Activated naive CD4-positive, alpha-beta T cell treated with anti-CD3 and anti-CD28 coated beads for 36 hours (primary cell): ENCODE measurements at regions not wholly inside any gene's neighbourhood (a gene's known extent, or its start where the extent isn't known, plus 50 kb on each side); places are given as distances from the start of the nearest gene placed in this dataset.

Experiments used
- CTCF ChIA-PET: fragments of 350-600 bp; sonication (Branson Sonifier 250); formaldehyde crosslinking; loops from one replicate; lab custom pipeline; 2021; ENCODE audit warnings: antibody characterized with exemption; lab: Charles Lee
- DNase-seq: peaks from one replicate; pipeline ENCODE4 v3.0.0-alpha.2; 2020
- H3K27ac Mint-ChIP-seq: one replicate; pipeline ENCODE4 v1.8.0; 2021; ENCODE audit warnings: mild to moderate bottlenecking, mixed read lengths
- H3K27me3 Mint-ChIP-seq: one replicate; pipeline ENCODE4 v1.8.0; 2021; ENCODE audit warnings: low read depth, mixed read lengths
- H3K36me3 Mint-ChIP-seq: one replicate; pipeline ENCODE4 v1.8.0; 2021; ENCODE audit warnings: low read depth, mixed read lengths
- H3K4me1 Mint-ChIP-seq: one replicate; pipeline ENCODE4 v1.8.0; 2021; ENCODE audit warnings: low read depth, mixed read lengths
- H3K4me3 Mint-ChIP-seq: one replicate; pipeline ENCODE4 v1.8.0; 2021; ENCODE audit warnings: mild to moderate bottlenecking, moderate library complexity, mixed read lengths
- H3K9me3 Mint-ChIP-seq: one replicate; pipeline ENCODE4 v1.8.0; 2021; ENCODE audit warnings: mixed read lengths
- intact Hi-C: fragments of 100-400 bp; cut with micrococcal nuclease; formaldehyde crosslinking; loops from one replicate; pipeline ENCODE4 v1.15.1; 2023

DNA sequence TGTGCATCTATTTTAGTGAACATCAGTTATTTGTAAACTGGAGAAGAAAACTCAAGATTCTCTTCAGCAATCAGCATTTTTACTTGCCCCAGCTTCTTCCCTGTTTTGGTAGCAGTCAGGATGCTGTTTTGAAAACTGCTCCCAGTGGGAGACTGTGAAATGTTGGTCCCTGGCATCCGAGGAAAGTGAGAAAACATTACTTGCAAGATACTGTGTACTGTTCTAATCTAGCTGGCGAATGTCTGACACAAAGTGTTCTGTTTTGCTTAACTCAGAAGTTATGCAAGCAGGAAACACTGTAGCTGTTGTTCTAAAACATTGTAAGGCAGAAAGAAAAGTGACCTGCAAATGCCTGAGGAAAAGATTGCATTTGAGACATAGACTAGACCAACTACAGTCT, 171.8 kb upstream of the POM121L12 start:
- no peak for DNase-seq
- intact Hi-C loops: no loop called here
- CTCF ChIA-PET: no interaction called here
- Mint-ChIP-seq H3K4me1 (no peaks in the 10 kb centered on the region), H3K4me3 (no peak overlapping the region), H3K36me3 (no peaks in the 10 kb centered on the region), H3K27ac (no peak overlapping the region), H3K9me3 (peaks cover 25% of the 10 kb centered on the region), H3K27me3 (no peaks in the 10 kb centered on the region)

DNA sequence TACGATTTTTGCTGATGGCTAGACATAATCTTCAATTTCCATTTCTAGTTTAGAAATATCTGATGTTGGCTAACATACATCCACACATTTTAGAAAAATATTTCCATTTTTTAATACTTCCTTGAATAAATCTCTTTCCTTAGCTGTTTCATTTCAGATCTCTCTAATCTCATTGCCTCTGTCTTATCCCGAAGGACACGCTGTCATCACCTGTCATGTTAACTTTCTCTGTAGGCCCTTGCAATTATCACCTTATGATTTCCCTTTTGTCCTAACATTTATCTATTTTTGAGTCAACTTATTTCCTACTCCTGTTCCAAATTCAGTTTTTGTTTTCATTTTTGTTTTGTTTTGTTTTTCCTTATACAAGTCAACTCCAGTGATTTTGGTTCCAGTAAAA, 173.1 kb upstream of the POM121L12 start:
- Mint-ChIP-seq H3K27me3 (no peaks in the 10 kb centered on the region), H3K27ac (no peak overlapping the region), H3K4me1 (no peaks in the 10 kb centered on the region), H3K36me3 (no peaks in the 10 kb centered on the region), H3K9me3 (peaks cover 25% of the 10 kb centered on the region), H3K4me3 (no peak overlapping the region)
- CTCF ChIA-PET: no interaction called here
- DNase-seq: no peak
- intact Hi-C loops: no loop called here

DNA sequence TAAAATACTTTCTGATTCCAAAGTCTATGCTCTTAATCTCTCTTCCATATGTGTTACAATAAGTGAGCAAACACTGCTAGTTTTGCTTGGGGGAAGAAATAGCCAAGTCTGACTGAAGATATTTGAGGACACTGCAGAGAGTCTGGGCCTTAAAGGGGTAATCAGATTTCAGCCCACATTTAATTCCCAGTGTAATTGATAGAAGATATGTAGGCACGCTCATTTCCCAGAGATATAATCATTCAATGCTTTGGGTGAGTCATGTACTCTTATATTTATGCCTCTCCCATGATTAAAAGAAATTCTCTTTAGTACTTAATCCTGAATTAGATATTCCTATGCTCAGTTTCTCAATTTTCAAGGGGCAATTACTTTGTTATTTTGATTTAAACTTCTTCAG, 178.1 kb upstream of the POM121L12 start:
- Mint-ChIP-seq H3K4me1 (no peaks in the 10 kb centered on the region), H3K27me3 (no peaks in the 10 kb centered on the region), H3K9me3 (no peaks in the 10 kb centered on the region), H3K4me3 (no peak overlapping the region), H3K27ac (no peak overlapping the region), H3K36me3 (no peaks in the 10 kb centered on the region)
- no peak for DNase-seq
- intact Hi-C loops: no loop called here
- CTCF ChIA-PET: no interaction called here

DNA sequence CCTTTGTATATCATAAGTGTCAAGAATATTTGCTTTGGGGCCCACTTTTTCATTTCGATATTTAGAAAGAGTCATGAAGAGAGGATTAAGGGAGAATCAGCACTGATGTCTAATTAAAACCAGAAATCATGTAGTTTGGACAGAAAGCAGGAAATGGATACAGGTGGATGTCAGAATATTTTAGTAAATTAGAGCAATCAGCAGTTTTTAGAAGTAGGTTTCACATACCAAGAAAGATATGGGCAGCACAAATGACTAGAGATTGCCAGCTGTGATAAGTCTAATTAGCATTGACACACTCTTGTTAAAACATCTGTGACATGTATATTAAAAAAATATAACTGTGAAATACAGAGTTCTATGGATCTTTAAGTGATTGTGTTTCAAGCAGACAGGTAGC, 180.8 kb upstream of the POM121L12 start:
- H3K27ac Mint-ChIP-seq: no peak overlapping the region
- H3K9me3 Mint-ChIP-seq: no peaks in the 10 kb centered on the region
- no peak overlapping the region for H3K4me3 Mint-ChIP-seq
- no peak for DNase-seq
- intact Hi-C loops: no loop called here
- H3K27me3 Mint-ChIP-seq: no peaks in the 10 kb centered on the region
- no peaks in the 10 kb centered on the region for H3K36me3 Mint-ChIP-seq
- H3K4me1 Mint-ChIP-seq: no peaks in the 10 kb centered on the region
- CTCF ChIA-PET: no interaction called here

DNA sequence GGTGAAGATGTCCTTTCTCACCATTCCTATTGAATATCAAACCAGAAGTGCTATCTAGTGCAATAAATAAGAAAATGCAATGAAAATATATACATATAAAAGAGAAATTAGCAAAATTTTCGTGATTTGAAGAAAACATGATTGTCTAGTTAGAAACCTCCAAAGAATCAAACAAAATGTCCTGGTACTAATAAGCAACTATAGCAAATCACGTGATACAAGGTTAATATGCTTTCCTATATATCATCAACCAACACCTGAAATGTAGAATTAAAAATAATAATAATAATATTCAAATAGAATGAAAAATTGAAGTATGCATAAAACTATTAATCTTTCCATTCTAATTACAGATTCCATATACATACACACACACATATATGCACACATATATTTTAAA, 183.9 kb upstream of the POM121L12 start:
- CTCF ChIA-PET: no interaction called here
- H3K4me1 Mint-ChIP-seq: no peaks in the 10 kb centered on the region
- no peaks in the 10 kb centered on the region for H3K27me3 Mint-ChIP-seq
- no peak overlapping the region for H3K4me3 Mint-ChIP-seq
- H3K9me3 Mint-ChIP-seq: peaks cover 7% of the 10 kb centered on the region
- no peaks in the 10 kb centered on the region for H3K36me3 Mint-ChIP-seq
- H3K27ac Mint-ChIP-seq: no peak overlapping the region
- DNase-seq: no peak
- intact Hi-C loops: no loop called here

DNA sequence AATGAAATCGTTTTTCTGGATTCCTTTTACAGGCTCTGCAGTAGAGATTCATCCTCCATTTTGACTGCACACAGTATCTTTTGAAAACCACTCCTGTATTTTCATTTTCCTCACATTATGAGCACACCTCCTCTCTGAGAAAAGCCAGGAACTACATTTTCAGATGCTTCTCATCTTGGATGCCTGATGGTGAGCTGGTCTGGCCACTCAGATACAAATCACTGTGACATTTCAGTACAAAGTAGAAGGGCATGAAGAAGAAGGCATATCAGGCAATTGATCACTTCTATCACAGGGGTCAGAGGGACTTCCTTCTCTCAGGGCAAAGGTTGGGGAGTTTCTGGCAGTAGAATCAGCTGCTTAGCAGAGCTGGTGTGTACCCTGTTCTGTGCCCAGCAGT, 192.0 kb upstream of the POM121L12 start:
- H3K9me3 Mint-ChIP-seq: peaks cover 10% of the 10 kb centered on the region

DNA sequence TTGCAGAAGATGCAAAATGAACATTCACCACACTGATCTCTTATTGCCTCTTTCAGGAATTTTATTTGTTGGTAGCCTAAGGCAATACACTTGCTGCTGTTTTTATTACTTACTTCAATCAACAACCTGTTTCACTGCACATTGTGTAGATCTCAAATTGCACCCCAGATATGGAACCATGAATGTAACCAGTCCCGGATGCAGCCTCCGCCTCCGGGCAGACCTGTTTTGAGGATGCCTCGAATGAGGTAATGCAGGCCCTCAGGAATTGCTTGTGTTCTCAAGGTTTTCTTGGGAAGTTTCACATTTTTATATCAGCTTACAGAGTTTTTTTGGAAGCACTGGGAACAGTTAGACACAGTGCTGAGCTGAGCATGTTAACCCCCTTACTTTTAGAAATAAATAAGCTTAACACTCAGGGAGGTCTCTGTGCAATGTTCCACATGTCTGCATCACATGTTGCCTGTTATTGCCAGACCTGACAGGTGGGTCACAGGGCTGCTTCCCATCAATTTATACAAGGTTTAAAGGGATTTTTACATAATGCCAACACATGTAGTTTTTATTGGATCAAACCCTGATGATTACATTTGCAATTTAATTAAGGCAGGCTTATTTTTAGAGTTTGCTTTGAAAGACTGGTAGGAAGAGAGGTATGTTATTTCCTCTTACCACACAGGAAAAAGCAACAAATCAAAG, 193.1 kb upstream of the POM121L12 start:
- CTCF ChIA-PET: no interaction called here
- no peak overlapping the region for H3K4me3 Mint-ChIP-seq
- DNase-seq: no peak
- no peak overlapping the region for H3K27ac Mint-ChIP-seq
- no peaks in the 10 kb centered on the region for H3K27me3 Mint-ChIP-seq
- no peaks in the 10 kb centered on the region for H3K36me3 Mint-ChIP-seq
- H3K4me1 Mint-ChIP-seq: no peaks in the 10 kb centered on the region
- intact Hi-C loops: no loop called here
- peaks cover 8% of the 10 kb centered on the region for H3K9me3 Mint-ChIP-seq

More for the DNA sequence above, 192.0 kb upstream of the POM121L12 start:
- no peak overlapping the region for H3K4me3 Mint-ChIP-seq
- intact Hi-C loops: no loop called here
- no peak overlapping the region for H3K27ac Mint-ChIP-seq
- no peaks in the 10 kb centered on the region for H3K36me3 Mint-ChIP-seq
- no peaks in the 10 kb centered on the region for H3K4me1 Mint-ChIP-seq
- H3K27me3 Mint-ChIP-seq: no peaks in the 10 kb centered on the region
- CTCF ChIA-PET: no interaction called here
- no peak for DNase-seq

DNA sequence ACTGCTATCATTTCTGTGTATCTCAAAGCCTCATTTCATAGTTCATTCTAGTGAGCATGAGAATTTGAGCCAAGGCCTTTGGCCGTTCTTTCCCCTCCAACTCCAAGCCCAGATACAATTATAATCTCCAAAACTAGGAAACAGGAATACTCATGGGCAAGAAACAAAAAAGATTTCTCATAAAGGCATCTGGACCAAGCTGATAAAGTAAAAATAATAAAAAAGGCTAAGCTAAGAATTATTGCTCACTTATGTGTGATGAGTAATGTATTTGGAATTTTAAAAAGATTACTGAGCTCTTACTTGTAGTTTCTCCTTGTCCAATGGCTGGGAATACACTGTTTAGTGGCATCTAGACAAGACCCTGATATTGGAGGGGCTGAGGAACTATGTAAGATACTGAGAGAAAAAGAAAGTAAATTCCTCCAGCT, 196.4 kb upstream of the POM121L12 start:
- Mint-ChIP-seq H3K27me3 (no peaks in the 10 kb centered on the region), H3K27ac (no peak overlapping the region), H3K4me1 (no peaks in the 10 kb centered on the region), H3K36me3 (no peaks in the 10 kb centered on the region), H3K9me3 (peaks cover 5% of the 10 kb centered on the region), H3K4me3 (no peak overlapping the region)
- intact Hi-C loops: no loop called here
- CTCF ChIA-PET: no interaction called here
- no peak for DNase-seq

DNA sequence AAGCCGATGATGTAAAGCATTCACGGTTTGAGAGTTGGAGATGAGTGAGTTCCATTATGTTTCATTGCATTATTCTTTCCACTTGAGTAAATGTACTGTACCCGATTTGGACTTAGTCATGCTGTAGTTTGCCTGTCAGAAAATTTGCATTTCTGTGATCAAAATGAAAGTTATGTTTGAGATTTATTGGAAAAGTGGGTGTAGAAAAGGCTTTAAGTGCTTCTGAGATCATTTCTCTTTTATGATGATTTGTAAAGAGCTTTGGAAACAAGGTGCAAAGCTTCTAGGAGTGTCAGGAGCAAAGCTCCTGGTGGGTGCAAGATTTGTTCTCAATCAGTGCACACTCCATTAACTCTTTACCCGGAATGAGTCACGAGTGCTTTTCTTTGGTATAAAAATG, 204.1 kb upstream of the POM121L12 start:
- Mint-ChIP-seq H3K27me3 (no peaks in the 10 kb centered on the region), H3K4me1 (no peaks in the 10 kb centered on the region), H3K4me3 (no peak overlapping the region), H3K9me3 (peaks cover 16% of the 10 kb centered on the region), H3K27ac (no peak overlapping the region), H3K36me3 (no peaks in the 10 kb centered on the region)
- intact Hi-C loops: no loop called here
- no peak for DNase-seq
- CTCF ChIA-PET: no interaction called here

DNA sequence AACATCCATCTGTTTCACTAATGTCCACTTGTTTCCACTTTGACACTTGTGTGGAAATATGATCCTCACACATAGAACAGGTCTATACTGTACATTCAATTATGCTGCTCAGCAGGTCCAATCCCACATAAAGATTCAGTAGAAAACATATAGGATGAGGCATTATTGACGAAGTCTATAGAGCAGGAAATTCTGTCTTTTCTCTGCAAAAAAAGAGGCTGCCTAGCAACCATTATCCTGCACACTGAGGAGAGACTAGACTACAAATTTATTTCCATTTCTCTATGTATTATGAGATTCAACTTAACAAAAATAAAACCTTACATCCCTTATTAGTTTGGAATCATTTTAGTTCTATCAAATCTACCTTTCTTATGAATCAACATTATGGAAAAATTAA, 204.6 kb upstream of the POM121L12 start:
- Mint-ChIP-seq H3K4me1 (no peaks in the 10 kb centered on the region), H3K27ac (no peak overlapping the region), H3K4me3 (no peak overlapping the region), H3K27me3 (no peaks in the 10 kb centered on the region), H3K36me3 (no peaks in the 10 kb centered on the region), H3K9me3 (peaks cover 16% of the 10 kb centered on the region)
- CTCF ChIA-PET: no interaction called here
- no peak for DNase-seq
- intact Hi-C loops: no loop called here

DNA sequence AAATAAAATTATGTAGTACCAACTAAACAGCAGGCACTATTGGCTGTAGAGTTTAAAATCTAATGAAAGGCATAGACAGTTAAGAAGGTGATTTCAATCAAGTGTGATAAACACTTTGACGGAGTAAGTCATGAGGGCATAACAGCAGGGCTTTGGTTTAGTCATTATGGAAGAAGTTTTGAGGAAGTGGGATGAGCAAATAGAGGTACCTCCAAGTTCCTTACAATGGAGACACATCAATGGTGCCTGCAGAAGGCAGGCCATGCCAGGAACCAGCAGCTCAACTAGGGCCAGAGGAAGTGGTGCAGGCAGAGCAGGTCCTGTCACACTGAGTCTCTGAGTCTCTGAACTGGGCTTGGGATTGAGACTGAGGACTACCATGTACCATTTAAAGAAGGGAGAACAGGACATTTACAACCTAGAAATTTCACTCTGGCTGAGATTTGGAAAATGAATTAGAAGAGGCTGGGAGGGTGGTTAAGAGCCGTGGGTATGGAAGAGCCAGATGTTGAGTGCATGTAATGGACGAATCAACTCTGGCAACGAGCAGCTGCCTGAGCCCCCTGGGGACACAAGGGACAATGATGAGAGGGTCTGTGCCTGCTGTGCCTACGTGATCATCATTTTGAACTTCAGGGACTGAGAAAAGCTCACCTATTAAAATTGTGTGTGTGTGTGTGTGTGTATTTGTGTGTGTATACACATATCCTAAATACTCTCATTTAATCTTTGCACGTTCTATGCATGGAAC, 208.7 kb upstream of the POM121L12 start:
- no peaks in the 10 kb centered on the region for H3K36me3 Mint-ChIP-seq
- intact Hi-C loops: no loop called here
- no peaks in the 10 kb centered on the region for H3K4me1 Mint-ChIP-seq
- CTCF ChIA-PET: no interaction called here
- H3K27me3 Mint-ChIP-seq: no peaks in the 10 kb centered on the region
- H3K27ac Mint-ChIP-seq: no peak overlapping the region
- H3K9me3 Mint-ChIP-seq: peaks cover 28% of the 10 kb centered on the region
- H3K4me3 Mint-ChIP-seq: no peak overlapping the region
- DNase-seq: no peak

DNA sequence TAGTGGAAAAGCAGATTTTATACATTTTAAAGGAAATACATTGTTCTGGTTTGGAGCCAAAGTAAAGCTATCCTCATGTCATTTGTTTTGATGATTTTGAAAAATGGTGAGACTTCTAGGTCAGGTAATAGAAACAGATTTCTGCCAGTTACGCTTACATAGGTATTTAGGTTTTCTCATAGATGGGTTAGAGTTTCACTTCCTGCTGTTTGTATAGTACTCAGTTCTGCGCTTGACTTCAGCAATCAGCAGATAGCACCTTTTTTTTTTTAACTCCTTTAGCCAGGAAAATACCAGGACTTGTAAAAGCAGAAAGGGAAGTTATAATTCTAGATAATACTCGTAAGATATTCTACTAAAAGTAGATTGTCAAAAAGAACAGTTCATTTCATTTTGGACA, 209.8 kb upstream of the POM121L12 start:
- CTCF ChIA-PET: no interaction called here

DNA sequence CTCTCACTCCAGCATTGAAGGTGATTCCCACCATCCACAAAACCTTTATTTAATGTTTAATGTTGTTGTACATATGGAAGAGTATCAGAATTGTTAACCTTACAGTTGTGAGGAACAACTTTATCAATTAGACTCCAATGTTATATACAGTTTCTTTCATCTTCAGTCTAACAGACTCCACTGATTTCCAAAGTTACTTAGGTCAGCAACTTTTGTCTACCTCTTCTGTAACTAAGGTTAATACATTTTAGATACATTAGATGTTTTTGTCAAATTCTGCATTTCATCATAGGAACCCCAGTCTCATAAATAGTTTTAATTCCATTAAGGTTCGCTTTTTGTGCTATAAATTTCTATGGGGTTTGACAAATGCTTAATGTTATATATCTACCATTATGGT, 223.9 kb upstream of the POM121L12 start:
- intact Hi-C loops: no loop called here
- H3K36me3 Mint-ChIP-seq: no peaks in the 10 kb centered on the region
- H3K27ac Mint-ChIP-seq: no peak overlapping the region
- CTCF ChIA-PET: no interaction called here
- no peaks in the 10 kb centered on the region for H3K27me3 Mint-ChIP-seq
- H3K9me3 Mint-ChIP-seq: peaks cover 2% of the 10 kb centered on the region
- no peak for DNase-seq
- H3K4me1 Mint-ChIP-seq: no peaks in the 10 kb centered on the region
- H3K4me3 Mint-ChIP-seq: no peak overlapping the region

More for the DNA sequence above, 209.8 kb upstream of the POM121L12 start:
- no peak for DNase-seq
- intact Hi-C loops: no loop called here
- Mint-ChIP-seq H3K4me1 (no peaks in the 10 kb centered on the region), H3K27ac (no peak overlapping the region), H3K27me3 (no peaks in the 10 kb centered on the region), H3K4me3 (no peak overlapping the region), H3K9me3 (peaks cover 31% of the 10 kb centered on the region), H3K36me3 (no peaks in the 10 kb centered on the region)
